ENCODE measurements at regions not wholly inside any gene's neighbourhood (a gene's known extent, or its start where the extent isn't known, plus 50 kb on each side); places are given as distances from the start of the nearest gene placed in this dataset.

GRCh38 chr20:22411627-22412450 lies 172.5 kb downstream of the FOXA2 start (continued):
- TF ChIP-seq XRCC5 (optimal IDR thresholded peaks at IDR 0.05; ENCODE audit: low read length): peak; percentile 83
- TF ChIP-seq MAFF (IDR thresholded peaks at IDR 0.05; ENCODE audit: low read depth, low read length): peak; percentile 91
- TF ChIP-seq ZNF333 (CRISPR knock-in tag; IDR thresholded peaks at IDR 0.05; ENCODE audit: borderline replicate concordance): no peak
- TF ChIP-seq ZNF788 (CRISPR knock-in tag; IDR thresholded peaks at IDR 0.05; ENCODE audit: borderline replicate concordance): 0 out of 2 replicates have a peak, but pooled peaks have one; percentile 48
- no peak for TF ChIP-seq JUN (CRISPR knock-in tag; IDR thresholded peaks at IDR 0.05)
- no peak for TF ChIP-seq ZFAT (CRISPR knock-in tag; conservative IDR thresholded peaks at IDR 0.05)
- no peak for TF ChIP-seq PLSCR1 (CRISPR knock-in tag; IDR thresholded peaks at IDR 0.05; ENCODE audit: borderline replicate concordance)
- TF ChIP-seq RXRA (CRISPR knock-in tag; IDR thresholded peaks at IDR 0.05): peak; percentile 76; the same call in 1 of the 2 replicates
- TF ChIP-seq ZNF124 (CRISPR knock-in tag; IDR thresholded peaks at IDR 0.05): peak; percentile 23; the same call in 1 of the 2 replicates
- TF ChIP-seq ARNT (IDR thresholded peaks at IDR 0.05): no peak
- TF ChIP-seq ZNF251 (CRISPR knock-in tag; IDR thresholded peaks at IDR 0.05): no peak
- peak; percentile 85 for TF ChIP-seq ZNF101 (CRISPR knock-in tag; IDR thresholded peaks at IDR 0.05; ENCODE audit: borderline replicate concordance, low read depth)
- peak; percentile 64; the same call in 1 of the 2 replicates for TF ChIP-seq KMT2B (CRISPR knock-in tag; IDR thresholded peaks at IDR 0.05)
- peak; percentile 66 for TF ChIP-seq ARNT2 (CRISPR knock-in tag; IDR thresholded peaks at IDR 0.05; ENCODE audit: low read depth)
- peak; percentile 65; the same call in 1 of the 2 replicates for TF ChIP-seq PHF21A (CRISPR knock-in tag; IDR thresholded peaks at IDR 0.05)
- peak; percentile 91 for TF ChIP-seq SMAD3 (CRISPR knock-in tag; IDR thresholded peaks at IDR 0.05)
- TF ChIP-seq ZNF543 (CRISPR knock-in tag; IDR thresholded peaks at IDR 0.05): peak; percentile 82; the same call in 1 of the 2 replicates
- no peak for TF ChIP-seq NCOA5 (CRISPR knock-in tag; IDR thresholded peaks at IDR 0.05)
- TF ChIP-seq FOXO4 (CRISPR knock-in tag; conservative IDR thresholded peaks at IDR 0.05): no peak
- TF ChIP-seq NFYC (CRISPR knock-in tag; IDR thresholded peaks at IDR 0.05): no peak; the same call in 1 of the 2 replicates
- no peak for TF ChIP-seq BRD4 (CRISPR knock-in tag; IDR thresholded peaks at IDR 0.05)
- no peak for TF ChIP-seq MATR3 (CRISPR knock-in tag; IDR thresholded peaks at IDR 0.05)
- no peak for TF ChIP-seq CENPX (CRISPR knock-in tag; IDR thresholded peaks at IDR 0.05)
- no peak for TF ChIP-seq TRIM24 (CRISPR knock-in tag; IDR thresholded peaks at IDR 0.05)
- TF ChIP-seq ZNF766 (CRISPR knock-in tag; IDR thresholded peaks at IDR 0.05; ENCODE audit: borderline replicate concordance): no peak
- peak; percentile 87 for TF ChIP-seq KDM1A (CRISPR knock-in tag; IDR thresholded peaks at IDR 0.05)
- TF ChIP-seq, protein P1, sequence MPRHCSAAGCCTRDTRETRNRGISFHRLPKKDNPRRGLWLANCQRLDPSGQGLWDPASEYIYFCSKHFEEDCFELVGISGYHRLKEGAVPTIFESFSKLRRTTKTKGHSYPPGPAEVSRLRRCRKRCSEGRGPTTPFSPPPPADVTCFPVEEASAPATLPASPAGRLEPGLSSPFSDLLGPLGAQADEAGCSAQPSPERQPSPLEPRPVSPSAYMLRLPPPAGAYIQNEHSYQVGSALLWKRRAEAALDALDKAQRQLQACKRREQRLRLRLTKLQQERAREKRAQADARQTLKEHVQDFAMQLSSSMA (CRISPR knock-in tag; IDR thresholded peaks at IDR 0.05): no peak
- no peak for TF ChIP-seq MEF2D (CRISPR knock-in tag; IDR thresholded peaks at IDR 0.05)
- TF ChIP-seq, protein P2, sequence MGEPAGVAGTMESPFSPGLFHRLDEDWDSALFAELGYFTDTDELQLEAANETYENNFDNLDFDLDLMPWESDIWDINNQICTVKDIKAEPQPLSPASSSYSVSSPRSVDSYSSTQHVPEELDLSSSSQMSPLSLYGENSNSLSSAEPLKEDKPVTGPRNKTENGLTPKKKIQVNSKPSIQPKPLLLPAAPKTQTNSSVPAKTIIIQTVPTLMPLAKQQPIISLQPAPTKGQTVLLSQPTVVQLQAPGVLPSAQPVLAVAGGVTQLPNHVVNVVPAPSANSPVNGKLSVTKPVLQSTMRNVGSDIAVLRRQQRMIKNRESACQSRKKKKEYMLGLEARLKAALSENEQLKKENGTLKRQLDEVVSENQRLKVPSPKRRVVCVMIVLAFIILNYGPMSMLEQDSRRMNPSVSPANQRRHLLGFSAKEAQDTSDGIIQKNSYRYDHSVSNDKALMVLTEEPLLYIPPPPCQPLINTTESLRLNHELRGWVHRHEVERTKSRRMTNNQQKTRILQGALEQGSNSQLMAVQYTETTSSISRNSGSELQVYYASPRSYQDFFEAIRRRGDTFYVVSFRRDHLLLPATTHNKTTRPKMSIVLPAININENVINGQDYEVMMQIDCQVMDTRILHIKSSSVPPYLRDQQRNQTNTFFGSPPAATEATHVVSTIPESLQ (CRISPR knock-in tag; conservative IDR thresholded peaks at IDR 0.05): no peak

All from HepG2 (cell line).